ENCODE measurements at regions not wholly inside any gene's neighbourhood (a gene's known extent, or its start where the extent isn't known, plus 50 kb on each side); places are given as distances from the start of the nearest gene placed in this dataset.
"Not testable (repeated sequence)": the region's sequence is repeated elsewhere in the genome, so short reads cannot be mapped to it uniquely, and the experiment has no call there.

GRCh38 chr14:83975841-83976770, 1553.8 kb upstream of the FLRT2 start:
- no peak for DNase-seq

- no peak for DNase-seq
Measured at GRCh38 chr14:83977583-83977982, 1552.4 kb upstream of the FLRT2 start.

GRCh38 chr14:83981676-83982258, 1548.2 kb upstream of the FLRT2 start:
- DNase-seq: not testable (repeated sequence)

- no peak for DNase-seq
Measured at GRCh38 chr14:83988275-83988674, 1541.7 kb upstream of the FLRT2 start.

- DNase-seq: no peak
Measured at GRCh38 chr14:83991666-83992065, 1538.3 kb upstream of the FLRT2 start.

- DNase-seq: no peak
Measured at GRCh38 chr14:83992857-83993256, 1537.1 kb upstream of the FLRT2 start.

GRCh38 chr14:83993545-83993944, 1536.4 kb upstream of the FLRT2 start:
- DNase-seq: no peak

- DNase-seq: no peak
Measured at GRCh38 chr14:83994020-83994419, 1535.9 kb upstream of the FLRT2 start.

- DNase-seq: no peak
Measured at GRCh38 chr14:84001023-84001422, 1528.9 kb upstream of the FLRT2 start.

GRCh38 chr14:84003346-84003745, 1526.6 kb upstream of the FLRT2 start:
- no peak for DNase-seq

GRCh38 chr14:84006643-84007155, 1523.2 kb upstream of the FLRT2 start:
- peak; percentile 88 for DNase-seq

GRCh38 chr14:84013424-84013823, 1516.5 kb upstream of the FLRT2 start:
- DNase-seq: no peak

GRCh38 chr14:84017495-84017894, 1512.4 kb upstream of the FLRT2 start:
- no peak for DNase-seq

- DNase-seq: no peak
Measured at GRCh38 chr14:84021433-84021832, 1508.5 kb upstream of the FLRT2 start.

- DNase-seq: no peak
Measured at GRCh38 chr14:84024231-84024820, 1505.6 kb upstream of the FLRT2 start.

- DNase-seq: no peak
Measured at GRCh38 chr14:84025106-84026012, 1504.6 kb upstream of the FLRT2 start.

GRCh38 chr14:84027351-84027750, 1502.6 kb upstream of the FLRT2 start:
- DNase-seq: no peak

GRCh38 chr14:84028080-84028604, 1501.8 kb upstream of the FLRT2 start:
- no peak for DNase-seq

- no peak for DNase-seq
Measured at GRCh38 chr14:84029246-84029645, 1500.7 kb upstream of the FLRT2 start.

- no peak for DNase-seq
Measured at GRCh38 chr14:84029720-84030119, 1500.2 kb upstream of the FLRT2 start.

GRCh38 chr14:84036840-84037239, 1493.1 kb upstream of the FLRT2 start:
- no peak for DNase-seq

- no peak for DNase-seq
Measured at GRCh38 chr14:84037593-84037992, 1492.4 kb upstream of the FLRT2 start.

Measured in DMS53 (cell line).